Glomerular endothelial cell (primary cell): ENCODE measurements at regions not wholly inside any gene's neighbourhood (a gene's known extent, or its start where the extent isn't known, plus 50 kb on each side); places are given as distances from the start of the nearest gene placed in this dataset.

Experiments used
- DNase-seq: peaks from one replicate; pipeline ENCODE4 v3.0.0-alpha.2; 2011; ENCODE audit warnings: low read depth, low spot score; ENCODE audit errors: extremely low read depth

- no peak for DNase-seq
Observed at GRCh38 chr5:13480834-13481233, 463.7 kb downstream of the DNAH5 start.

- no peak for DNase-seq
Observed at GRCh38 chr5:13478831-13479465, 465.5 kb downstream of the DNAH5 start.

- no peak for DNase-seq
Observed at GRCh38 chr5:13477118-13477737, 467.3 kb downstream of the DNAH5 start.

GRCh38 chr5:13472842-13473241 lies 471.6 kb downstream of the DNAH5 start:
- no peak for DNase-seq

- DNase-seq: no peak
Observed at GRCh38 chr5:13470975-13471374, 473.5 kb downstream of the DNAH5 start.

- DNase-seq: no peak
Observed at GRCh38 chr5:13470263-13470662, 474.2 kb downstream of the DNAH5 start.

GRCh38 chr5:13464532-13465193 lies 479.8 kb downstream of the DNAH5 start:
- DNase-seq: no peak

- DNase-seq: no peak
Observed at GRCh38 chr5:13460587-13460986, 483.9 kb downstream of the DNAH5 start.

- DNase-seq: no peak
Observed at GRCh38 chr5:13454050-13454449, 490.4 kb downstream of the DNAH5 start.

GRCh38 chr5:13448843-13449242 lies 495.6 kb downstream of the DNAH5 start:
- DNase-seq: no peak

GRCh38 chr5:13439430-13439829 lies 505.1 kb downstream of the DNAH5 start:
- DNase-seq: no peak

GRCh38 chr5:13427827-13428557 lies 516.5 kb downstream of the DNAH5 start:
- DNase-seq: no peak

GRCh38 chr5:13412040-13412595 lies 532.4 kb downstream of the DNAH5 start:
- no peak for DNase-seq

GRCh38 chr5:13408616-13409015 lies 535.9 kb downstream of the DNAH5 start:
- no peak for DNase-seq

GRCh38 chr5:13403351-13403750 lies 541.1 kb downstream of the DNAH5 start:
- no peak for DNase-seq

GRCh38 chr5:13385066-13385465 lies 559.4 kb downstream of the DNAH5 start:
- DNase-seq: no peak

GRCh38 chr5:13382232-13382631 lies 562.3 kb downstream of the DNAH5 start:
- DNase-seq: no peak

GRCh38 chr5:13378091-13378490 lies 566.4 kb downstream of the DNAH5 start:
- no peak for DNase-seq

- no peak for DNase-seq
Observed at GRCh38 chr5:13359344-13359743, 585.1 kb downstream of the DNAH5 start.

- DNase-seq: no peak
Observed at GRCh38 chr5:13358342-13358741, 586.1 kb downstream of the DNAH5 start.

- DNase-seq: no peak
Observed at GRCh38 chr5:13357929-13358328, 586.6 kb downstream of the DNAH5 start.
